Adrenal gland (tissue), 5 donors: ENCODE measurements at regions not wholly inside any gene's neighbourhood (a gene's known extent, or its start where the extent isn't known, plus 50 kb on each side); places are given as distances from the start of the nearest gene placed in this dataset.

ENCODE experiments used
- POLR2A ChIP-seq, 2 donors: fragments of 450-650 bp; IDR thresholded peaks; one replicate each; pipeline ENCODE4 v1.6.1; 2017; ENCODE audit warnings: antibody characterized with exemption in 2 of 2, mild to moderate bottlenecking in 2 of 2, moderate library complexity in 1 of 2
- TF ChIP-seq, protein P1 (sequence below), 6 experiments: fragments of 450-650 bp in 4 of 6; fragments of 200-600 bp in 2 of 6; sonication (generic) in 1 of 6; IDR thresholded peaks; 1 replicate in 5 of 6; 2 replicates in 1 of 6; pipeline versions ENCODE4 v1.5.1 to v1.8.0; 2016 to 2021; ENCODE audit warnings: antibody characterized with exemption in 6 of 6, mild to moderate bottlenecking in 2 of 6, moderate library complexity in 1 of 6
- donor health status: DM: no; HTN: no; CAD: no.

DNA sequence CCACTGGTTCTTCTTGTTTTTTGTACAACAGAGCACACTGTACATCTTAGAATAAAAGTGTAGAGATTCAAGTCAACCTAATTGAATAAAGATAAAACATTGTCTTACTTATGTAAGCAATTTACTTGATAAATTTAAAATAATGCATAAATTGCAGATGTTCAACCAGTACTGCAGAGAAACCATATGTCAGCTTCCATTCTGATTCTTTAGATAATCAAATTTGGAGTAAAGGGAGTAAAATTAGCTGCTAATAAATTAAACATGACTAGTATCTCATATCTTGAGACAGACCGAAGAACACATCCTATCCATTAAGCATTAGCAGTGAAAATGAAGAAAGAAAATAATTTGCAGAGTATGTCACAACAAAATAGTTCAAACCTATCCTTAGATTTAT is 261.2 kb downstream of the GASK1B start:
- TF ChIP-seq, protein P1, sequence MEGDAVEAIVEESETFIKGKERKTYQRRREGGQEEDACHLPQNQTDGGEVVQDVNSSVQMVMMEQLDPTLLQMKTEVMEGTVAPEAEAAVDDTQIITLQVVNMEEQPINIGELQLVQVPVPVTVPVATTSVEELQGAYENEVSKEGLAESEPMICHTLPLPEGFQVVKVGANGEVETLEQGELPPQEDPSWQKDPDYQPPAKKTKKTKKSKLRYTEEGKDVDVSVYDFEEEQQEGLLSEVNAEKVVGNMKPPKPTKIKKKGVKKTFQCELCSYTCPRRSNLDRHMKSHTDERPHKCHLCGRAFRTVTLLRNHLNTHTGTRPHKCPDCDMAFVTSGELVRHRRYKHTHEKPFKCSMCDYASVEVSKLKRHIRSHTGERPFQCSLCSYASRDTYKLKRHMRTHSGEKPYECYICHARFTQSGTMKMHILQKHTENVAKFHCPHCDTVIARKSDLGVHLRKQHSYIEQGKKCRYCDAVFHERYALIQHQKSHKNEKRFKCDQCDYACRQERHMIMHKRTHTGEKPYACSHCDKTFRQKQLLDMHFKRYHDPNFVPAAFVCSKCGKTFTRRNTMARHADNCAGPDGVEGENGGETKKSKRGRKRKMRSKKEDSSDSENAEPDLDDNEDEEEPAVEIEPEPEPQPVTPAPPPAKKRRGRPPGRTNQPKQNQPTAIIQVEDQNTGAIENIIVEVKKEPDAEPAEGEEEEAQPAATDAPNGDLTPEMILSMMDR (IDR thresholded peaks at IDR 0.05) = no peak
- TF ChIP-seq POLR2A (IDR thresholded peaks at IDR 0.05) = no peak
